HepG2 (cell line): ENCODE measurements at regions not wholly inside any gene's neighbourhood (a gene's known extent, or its start where the extent isn't known, plus 50 kb on each side); places are given as distances from the start of the nearest gene placed in this dataset.

ENCODE experiments used
- ATAC-seq: fragments of 200-7000 bp; cut with Tn5 transposase; 3 replicates; pipeline ENCODE4 v1.9.1; 2020; ENCODE audit warnings: mild to moderate bottlenecking, moderate library complexity
- BruUV-seq: library from RNA; stranded (reverse); fragments of 400-500 nt; replicated peaks from 2 replicates; lab custom pipeline; 2021; lab: Mats Ljungman, UMichigan
- CTCF ChIA-PET: fragments of 300-600 bp; formaldehyde crosslinking; extraction: SDS; loops from one replicate; lab custom pipeline; 2021; ENCODE audit warnings: low total read pairs, inconsistent platforms, low intra/inter-chr PET ratio; lab: Yijun Ruan, JAX
- POLR2A ChIA-PET: fragments of 350-600 bp; sonication (Branson Sonifier 250); formaldehyde crosslinking; loops from one replicate; lab custom pipeline; 2020; ENCODE audit warnings: antibody characterized with exemption, inconsistent platforms; lab: Yijun Ruan, JAX
- DNase-seq: peaks from one replicate; pipeline ENCODE4 v3.0.0-alpha.2; 2015; ENCODE audit warnings: low spot score
- FAIRE-seq: peaks from 3 replicates; lab custom pipeline; 2011; peaks lifted over from hg19 to GRCh38; lab: Jason Lieb, UNC
- H2AFZ ChIP-seq: one replicate; pipeline ENCODE4 v1.6.1; 2011; ENCODE audit warnings: low read length, inconsistent platforms
- H3K27ac ChIP-seq: fragments of 300-600 bp; 3 replicates; pipeline ENCODE4 v1.8.0; 2011; ENCODE audit warnings: mixed run types, mild to moderate bottlenecking, mixed read lengths, low read length, inconsistent platforms; ENCODE audit not compliant: insufficient read depth; ENCODE audit errors: extremely low read length
- H3K27me3 ChIP-seq, 2 experiments: fragments of 200-600 bp in 1 of 2; 2 replicates in 1 of 2; 3 replicates in 1 of 2; pipeline versions ENCODE4 v1.6.0 to v1.8.0; 2011; ENCODE audit warnings: low read length in 2 of 2, mild to moderate bottlenecking in 2 of 2, moderate library complexity in 2 of 2, inconsistent platforms in 1 of 2; ENCODE audit not compliant: insufficient read depth in 2 of 2, control insufficient read depth in 1 of 2
- H3K36me3 ChIP-seq, 2 experiments: fragments of 200-600 bp in 1 of 2; replicated peaks in 1 of 2; 2 replicates in 1 of 2; 3 replicates in 1 of 2; pipeline versions ENCODE4 v1.5.1 to v1.8.0; 2011; ENCODE audit warnings: low read length in 2 of 2, inconsistent platforms in 1 of 2; ENCODE audit not compliant: insufficient read depth in 2 of 2, control insufficient read depth in 1 of 2
- H3K4me1 ChIP-seq: 2 replicates; pipeline ENCODE4 v1.5.1; 2012; ENCODE audit warnings: low read length, inconsistent platforms; ENCODE audit not compliant: insufficient read depth
- H3K4me2 ChIP-seq: 2 replicates; pipeline ENCODE4 v1.6.0; 2011; ENCODE audit warnings: low read depth, low read length, inconsistent platforms
- H3K4me3 ChIP-seq, 3 experiments: fragments of 200-600 bp in 1 of 3; sonication (generic), shearing (Covaris generic) in 1 of 3; replicated peaks in 1 of 3; 2 replicates each; pipeline ENCODE4 v1.5.1; 2011 to 2016; ENCODE audit warnings: low read length in 3 of 3, inconsistent platforms in 2 of 3, low read depth in 2 of 3, mild to moderate bottlenecking in 2 of 3, control low read depth in 1 of 3, mixed read lengths in 1 of 3; ENCODE audit not compliant: insufficient read depth in 1 of 3
- H3K79me2 ChIP-seq: one replicate; pipeline ENCODE4 v1.6.1; 2011; ENCODE audit warnings: low read length, inconsistent platforms; ENCODE audit not compliant: insufficient read depth
- H3K9ac ChIP-seq: 2 replicates; pipeline ENCODE4 v1.6.0; 2011; ENCODE audit warnings: mild to moderate bottlenecking, low read depth, low read length, inconsistent platforms; ENCODE audit not compliant: insufficient read depth
- H3K9me3 ChIP-seq: 2 replicates; pipeline ENCODE4 v1.5.1; 2012; ENCODE audit warnings: mild to moderate bottlenecking, low read length
- H4K20me1 ChIP-seq: 2 replicates; pipeline ENCODE4 v1.6.0; 2011; ENCODE audit warnings: inconsistent platforms, mild to moderate bottlenecking, low read length, moderate library complexity; ENCODE audit not compliant: insufficient read depth
- CREB1 ChIP-seq, 2 experiments: fragments of 450-650 bp in 1 of 2; IDR thresholded peaks; 2 replicates each; pipeline ENCODE4 v1.6.1; 2016 to 2017; ENCODE audit warnings: control low read depth in 1 of 2, mild to moderate bottlenecking in 1 of 2, missing compliant biosample characterization in 1 of 2, missing genetic modification characterization in 1 of 2
- FOXO4 ChIP-seq: sonication (generic); formaldehyde crosslinking; conservative IDR thresholded peaks from 2 replicates; pipeline ENCODE4 v1.8.1; 2023; ENCODE audit warnings: missing genetic modification reagents
- HMG20A ChIP-seq: IDR thresholded peaks from 2 replicates; pipeline ENCODE4 v1.6.1; 2016; ENCODE audit warnings: borderline replicate concordance
- NR2F6 ChIP-seq, 2 experiments: IDR thresholded peaks; 2 replicates each; pipeline ENCODE4 v1.6.1; 2016; ENCODE audit warnings: antibody characterized with exemption in 1 of 2, mild to moderate bottlenecking in 1 of 2
- PTBP1 ChIP-seq: fragments of 200-400 bp; formaldehyde crosslinking; IDR thresholded peaks from 2 replicates; pipeline ENCODE4 v1.6.1; 2018; ENCODE audit warnings: low read length, low read depth; ENCODE audit not compliant: poor library complexity, severe bottlenecking
- ZBTB34 ChIP-seq: sonication (generic); formaldehyde crosslinking; IDR thresholded peaks from 2 replicates; pipeline ENCODE4 v1.8.0; 2022; ENCODE audit warnings: mild to moderate bottlenecking, missing genetic modification reagents
- ZNF644 ChIP-seq: IDR thresholded peaks from 2 replicates; pipeline ENCODE4 v1.6.1; 2016; ENCODE audit warnings: low read depth
- ZNF883 ChIP-seq: sonication (generic); formaldehyde crosslinking; IDR thresholded peaks from 2 replicates; pipeline ENCODE4 v1.5.1; 2020; ENCODE audit warnings: mild to moderate bottlenecking, missing genetic modification reagents; ENCODE audit errors: not compliant biosample characterization
- WGBS: methylation state at CpG from one replicate; pipeline ENCODE4 v1.1.6; 2017; ENCODE audit warnings: low lambda C conversion rate; 5-methylcytosine and 5-hydroxymethylcytosine counted together
- in situ Hi-C: cut with HindIII; loops from 2 replicates; pipeline ENCODE4 v1.10.0; 2017; ENCODE audit warnings: low pct_unique_long_range_greater_than_20kb; ENCODE audit not compliant: extremely low pct_ligation_motif_present
- intact Hi-C: fragments of 100-400 bp; cut with micrococcal nuclease; formaldehyde crosslinking; loops from one replicate; pipeline ENCODE4 v1.10.0; 2022; ENCODE audit not compliant: unreplicated experiment

GRCh38 chr6:142537612-142538478 lies 236.0 kb downstream of the ADGRG6 start (continued):
- TF ChIP-seq NR2F6 (IDR thresholded peaks at IDR 0.05) (no peak), NR2F6 (CRISPR knock-in tag; IDR thresholded peaks at IDR 0.05) (no peak), FOXO4 (0 out of 2 replicates have a peak, but pooled peaks have one; percentile 64), HMG20A (CRISPR knock-in tag) (no peak), ZNF644 (CRISPR knock-in tag) (peak; percentile 43; the same call in 1 of the 2 replicates), ZBTB34 (CRISPR knock-in tag) (no peak)

- BruUV-seq = no TSS peak
- H3K27me3 ChIP-seq = peaks cover 0 to 61% of the 10 kb centered on the region in 2 experiments; a peak in 4 of 5 replicates
- FAIRE-seq = no peak
- H2AFZ ChIP-seq = no peak overlapping the region
- intact Hi-C loops = no loop called here
- no peak overlapping the region for H3K4me3 ChIP-seq
- H3K36me3 ChIP-seq = no peaks in the 10 kb centered on the region
- H3K4me1 ChIP-seq = no peaks in the 10 kb centered on the region
- TF ChIP-seq ZNF883 (CRISPR knock-in tag) (no peak), CREB1 (IDR thresholded peaks at IDR 0.05) (peak; percentile 66), CREB1 (CRISPR knock-in tag; IDR thresholded peaks at IDR 0.05) (no peak), PTBP1 (no peak)
- ATAC-seq = no peak
- H3K4me2 ChIP-seq = no peak overlapping the region
- H4K20me1 ChIP-seq = no peaks in the 10 kb centered on the region
- POLR2A ChIA-PET = no interaction called here
- H3K9me3 ChIP-seq = no peaks in the 10 kb centered on the region
- in situ Hi-C loops = no loop called here
- CTCF ChIA-PET = no interaction called here
- no peaks in the 10 kb centered on the region for H3K79me2 ChIP-seq
- 35% methylated on average over 14 of the region's 14 CpGs for WGBS
- no peak overlapping the region for H3K27ac ChIP-seq
- H3K9ac ChIP-seq = no peak overlapping the region
- no peak for DNase-seq
Measured at GRCh38 chr6:142542704-142543233, 241.0 kb downstream of the ADGRG6 start.
